Right ventricle myocardium inferior (tissue), 1 donor: ENCODE measurements at regions not wholly inside any gene's neighbourhood (a gene's known extent, or its start where the extent isn't known, plus 50 kb on each side); places are given as distances from the start of the nearest gene placed in this dataset.

Source experiments
- ATAC-seq: fragments of 200-7000 bp; cut with Tn5 transposase; one replicate; pipeline ENCODE4 v1.9.1; 2020; ENCODE audit warnings: mild to moderate bottlenecking, moderate library complexity
- DNase-seq: peaks from one replicate; pipeline ENCODE4 v3.0.0; 2021; ENCODE audit errors: missing footprints
- intact Hi-C: fragments of 100-400 bp; cut with DNase I; formaldehyde crosslinking; loops from one replicate; pipeline ENCODE4 v1.11.0; 2022
- donor health status: DM: no; HTN: yes; CAD: no; lungs with severe emphysema.

DNA sequence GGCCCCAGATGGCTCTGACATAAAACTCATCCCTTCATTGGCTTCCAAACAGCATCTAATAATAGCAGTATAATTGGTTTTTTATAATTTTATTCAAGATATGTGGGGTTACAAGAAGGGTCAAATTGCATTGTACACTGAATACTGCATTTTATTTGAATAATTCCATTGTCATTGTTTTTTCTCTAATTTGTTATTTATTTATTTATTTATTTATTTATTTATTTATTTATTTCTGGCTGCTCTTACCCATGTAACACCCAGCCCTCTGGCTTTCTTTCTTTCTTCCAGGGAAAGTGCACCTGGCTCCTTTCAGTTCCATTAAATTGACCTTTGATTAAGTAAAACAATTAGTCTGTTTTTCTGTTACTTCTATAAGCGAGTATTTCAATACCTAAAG, 210.1 kb downstream of the CDH9 start:
- DNase-seq (no peak), ATAC-seq (no peak)
- intact Hi-C loops = no loop called here

DNA sequence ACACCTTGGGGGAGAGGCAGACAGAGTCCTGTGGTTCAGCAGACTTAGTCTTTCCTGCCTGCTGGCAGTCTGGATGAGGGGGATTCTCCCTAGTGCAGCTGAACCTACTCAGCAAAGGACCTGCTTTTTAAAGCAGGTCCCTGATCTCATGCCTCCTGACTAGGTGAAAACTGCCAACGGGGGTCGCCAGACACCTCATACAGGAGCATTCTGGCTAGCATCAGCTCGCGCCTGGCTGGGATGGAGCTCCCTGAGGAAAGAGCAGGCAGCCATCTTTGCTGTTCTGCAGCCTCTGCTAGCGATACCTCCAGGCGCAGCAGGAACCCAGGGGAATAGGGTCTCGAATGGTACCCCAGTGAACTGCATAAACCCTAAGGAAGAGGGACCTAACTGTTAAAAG, 225.2 kb downstream of the CDH9 start:
- intact Hi-C loops = no loop called here
- no peak for ATAC-seq
- DNase-seq = no peak

DNA sequence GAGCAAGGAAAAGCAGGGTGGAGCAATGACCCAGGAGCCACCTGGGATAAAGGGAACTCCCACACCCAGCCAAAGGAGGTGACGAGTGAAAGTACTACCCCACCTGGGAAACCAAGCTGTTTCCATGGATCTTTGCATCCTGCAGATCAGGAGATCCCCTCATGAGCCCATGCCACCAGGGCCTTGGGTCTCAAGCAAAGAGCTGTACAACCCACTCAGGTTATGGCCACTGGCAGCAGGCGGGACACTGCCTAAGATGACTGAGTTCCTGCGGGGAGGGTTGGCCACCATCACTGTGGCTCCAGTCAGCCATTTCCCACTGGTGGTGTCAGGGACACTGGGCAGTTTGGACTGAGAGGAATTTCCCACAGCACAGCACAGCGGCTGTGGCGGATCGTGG, 225.7 kb downstream of the CDH9 start:
- DNase-seq (no peak), ATAC-seq (no peak)
- intact Hi-C loops = no loop called here

DNA sequence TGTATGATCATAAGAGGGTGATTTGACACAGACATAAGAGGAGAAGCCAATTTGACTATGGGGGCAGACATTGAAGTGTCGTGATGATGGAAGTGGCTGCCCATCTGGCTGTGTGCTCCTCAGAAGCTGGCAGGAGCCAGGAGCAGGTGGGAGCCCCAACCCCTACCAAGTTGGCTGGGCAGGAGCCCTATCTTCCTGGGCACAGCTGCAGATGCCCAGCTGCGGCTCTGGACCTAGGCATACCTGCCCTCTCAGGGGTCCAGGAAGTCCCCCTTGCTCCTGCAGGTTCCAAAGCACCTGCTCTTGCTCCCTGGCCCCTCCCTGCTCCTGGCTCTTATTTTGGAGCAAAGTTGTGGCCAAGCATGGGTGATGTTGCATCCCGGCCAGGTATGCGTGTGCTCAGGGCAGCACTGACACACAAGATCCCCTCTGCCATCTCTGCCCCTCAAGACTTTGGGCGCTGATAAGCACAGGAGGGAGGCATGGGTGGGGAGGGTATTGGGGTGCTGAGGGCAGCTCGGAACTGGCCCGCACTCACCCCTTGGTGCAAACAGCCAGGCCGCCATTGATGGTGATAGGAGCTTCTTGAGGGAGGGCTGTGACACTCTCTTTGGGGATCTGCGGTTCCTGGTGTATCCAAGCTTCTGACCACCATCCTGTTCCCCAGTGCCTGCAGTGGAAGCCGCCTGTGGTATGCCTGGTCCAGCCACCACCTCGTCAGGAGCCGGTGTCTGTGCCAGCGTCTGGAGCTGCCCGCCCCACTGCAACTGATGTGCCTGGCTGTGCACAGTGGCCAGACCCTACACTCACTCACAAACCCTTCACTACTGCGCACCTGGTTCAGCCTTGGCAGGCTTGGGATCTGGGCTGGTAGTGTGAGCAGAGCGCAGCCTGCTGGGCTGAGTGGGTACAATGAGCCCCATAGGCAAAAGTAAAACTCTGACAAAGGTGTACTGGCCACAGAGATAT, 230.9 kb downstream of the CDH9 start:
- ATAC-seq = no peak
- intact Hi-C loops = no loop called here
- DNase-seq = no peak

DNA sequence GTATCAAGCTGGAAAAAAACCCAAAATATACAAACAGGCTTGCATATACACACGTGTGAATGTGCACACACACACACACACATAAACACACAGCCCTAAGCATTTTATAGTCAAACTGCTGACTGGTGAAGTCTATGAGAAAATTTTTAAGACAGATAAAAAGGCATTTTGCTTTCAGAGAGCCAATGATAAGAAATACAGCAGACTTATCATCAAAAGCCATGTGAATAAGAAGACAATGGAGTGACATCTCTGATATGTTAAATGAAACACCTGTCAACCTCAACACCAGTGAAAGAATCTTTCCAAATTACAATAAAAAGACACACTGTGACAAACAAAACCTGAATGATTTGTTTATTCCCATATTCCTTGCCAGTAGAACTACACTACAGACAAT, 233.3 kb downstream of the CDH9 start:
- DNase-seq (no peak), ATAC-seq (no peak)
- intact Hi-C loops = no loop called here

DNA sequence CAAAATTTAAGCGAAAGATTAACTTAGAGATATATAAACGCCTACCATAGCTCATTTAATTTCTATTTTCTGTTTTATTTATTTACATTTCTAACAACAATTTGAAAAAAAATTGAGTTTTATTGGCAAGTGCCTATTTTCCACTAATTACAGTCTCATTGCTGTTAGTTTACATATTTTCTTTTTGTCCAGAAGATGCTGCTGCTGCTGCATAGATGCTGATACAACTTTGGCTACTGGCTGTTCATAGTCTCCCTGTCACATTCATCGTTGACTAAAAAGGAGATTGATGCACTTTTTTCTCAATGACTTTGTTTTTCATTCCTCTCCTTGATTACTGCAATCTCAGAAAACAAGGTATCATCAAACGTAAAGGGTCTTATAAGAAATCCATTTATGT, 235.4 kb downstream of the CDH9 start:
- intact Hi-C loops = no loop called here
- DNase-seq (no peak), ATAC-seq (no peak)

DNA sequence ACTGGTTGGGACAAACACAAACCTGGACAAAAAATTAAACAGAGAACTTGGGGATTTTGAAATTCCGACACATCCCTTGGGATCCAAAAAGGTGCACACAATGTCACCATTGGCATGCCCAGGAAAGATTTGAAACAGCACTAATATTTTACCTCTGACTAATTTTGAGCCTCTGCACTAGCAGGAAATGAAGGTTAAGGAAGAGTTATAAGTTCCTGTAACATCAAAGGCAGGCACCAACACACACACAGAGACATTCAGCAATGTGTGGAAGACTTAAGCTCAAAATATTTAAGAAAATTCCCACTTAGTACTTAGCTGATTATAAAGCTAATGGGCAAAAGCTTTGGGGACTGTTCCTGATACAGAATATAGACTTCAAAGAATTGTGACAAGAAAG, 247.0 kb downstream of the CDH9 start:
- intact Hi-C loops = no loop called here

DNA sequence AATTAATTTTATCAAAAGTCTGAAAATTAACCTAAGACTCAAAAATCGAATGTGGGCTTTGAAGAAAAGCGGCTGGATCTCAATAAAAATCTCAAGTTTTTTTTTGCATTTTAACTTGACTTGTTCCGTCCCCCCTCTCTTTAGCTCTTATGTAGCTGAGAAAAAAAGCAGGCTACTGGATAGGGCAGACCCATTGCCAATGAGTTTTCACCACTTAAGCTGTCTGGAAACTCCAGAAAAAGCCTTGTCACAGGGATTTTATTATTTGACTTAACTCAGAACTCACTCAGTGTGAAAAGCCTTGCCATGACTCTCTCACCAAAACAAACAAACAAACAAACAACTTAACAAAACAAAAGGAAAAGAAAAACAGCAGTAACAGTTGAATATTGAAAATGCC, 247.4 kb downstream of the CDH9 start:
- no peak for DNase-seq
- no peak for ATAC-seq
- intact Hi-C loops = no loop called here

More for the DNA sequence above, 247.0 kb downstream of the CDH9 start:
- no peak for DNase-seq
- ATAC-seq = no peak

DNA sequence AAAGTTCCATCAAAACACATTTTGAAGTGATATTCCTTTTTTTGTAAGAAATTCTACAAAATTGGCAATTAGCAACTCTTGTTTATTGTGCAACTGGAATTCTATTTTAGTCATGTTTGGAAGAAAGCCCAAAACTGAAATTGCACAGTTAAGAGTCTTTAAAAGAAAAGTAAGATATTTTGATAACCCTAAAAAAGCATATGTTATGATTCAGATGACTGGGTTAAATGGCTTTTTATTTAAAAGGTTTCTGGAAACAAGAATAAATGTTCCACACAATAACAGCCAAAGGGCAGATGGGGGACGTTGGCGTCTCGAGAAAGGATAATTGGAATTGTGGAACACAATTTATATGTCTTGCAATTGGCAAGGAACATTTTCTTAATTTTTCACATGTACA, 275.2 kb downstream of the CDH9 start:
- DNase-seq = no peak
- intact Hi-C loops = no loop called here
- no peak for ATAC-seq

DNA sequence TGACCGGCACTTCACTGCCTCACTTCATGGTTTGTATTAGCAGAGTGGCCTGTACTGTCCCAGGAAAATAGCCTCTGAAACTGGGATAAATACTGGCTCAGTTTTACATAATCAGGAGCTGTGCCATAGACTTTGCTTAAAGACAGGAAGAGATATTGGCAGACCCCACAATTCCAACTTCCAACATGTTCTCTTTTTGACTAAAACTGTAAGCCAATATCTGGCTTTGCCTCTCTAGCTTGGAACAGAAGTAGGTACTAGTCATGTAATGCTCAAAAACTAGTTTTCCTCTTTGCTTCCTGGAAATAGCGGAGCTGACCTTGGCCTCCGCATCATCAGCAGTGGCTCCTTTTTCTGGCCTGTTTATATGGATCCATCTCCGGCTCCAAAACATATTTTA, 276.9 kb downstream of the CDH9 start:
- intact Hi-C loops = no loop called here
- ATAC-seq = no peak
- DNase-seq = no peak

DNA sequence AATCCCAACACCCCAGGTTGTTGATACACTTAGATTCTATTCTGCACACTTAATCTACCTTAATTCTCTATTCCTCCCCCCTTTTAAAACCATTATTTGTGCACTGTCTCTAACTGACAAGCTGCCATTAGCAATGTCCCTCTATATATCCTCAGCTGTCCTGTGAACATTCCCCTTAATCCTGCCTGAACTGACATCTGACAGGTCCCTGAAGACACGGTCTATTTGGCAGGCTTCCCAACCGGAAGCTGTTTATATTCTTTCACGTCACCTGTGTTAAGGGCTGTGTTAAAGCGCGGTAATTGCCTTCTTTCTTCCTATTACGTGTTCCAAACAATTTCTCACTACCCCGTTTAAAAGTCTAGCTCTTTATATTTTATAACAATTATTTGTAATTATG, 277.3 kb downstream of the CDH9 start:
- no peak for DNase-seq
- intact Hi-C loops = no loop called here
- ATAC-seq = no peak

DNA sequence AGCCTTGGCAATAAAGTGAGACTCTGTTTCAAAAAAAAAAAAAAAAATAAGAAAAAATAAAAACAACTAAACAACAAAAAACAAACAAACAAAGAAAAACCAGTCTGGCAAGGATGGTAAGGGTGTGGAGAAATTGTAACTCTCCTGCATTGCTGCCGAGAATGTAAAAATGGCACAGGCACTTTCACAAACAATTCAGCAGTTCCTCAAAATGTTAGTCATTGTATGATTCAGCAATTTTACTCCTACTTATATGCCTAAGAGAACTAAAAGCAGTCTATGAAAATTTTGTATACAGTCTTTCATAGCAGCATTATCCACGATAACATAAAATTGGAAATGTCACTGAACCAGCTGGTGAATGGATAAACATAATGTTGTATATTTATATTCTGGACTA, 280.4 kb downstream of the CDH9 start:
- no peak for ATAC-seq
- no peak for DNase-seq
- intact Hi-C loops = no loop called here

DNA sequence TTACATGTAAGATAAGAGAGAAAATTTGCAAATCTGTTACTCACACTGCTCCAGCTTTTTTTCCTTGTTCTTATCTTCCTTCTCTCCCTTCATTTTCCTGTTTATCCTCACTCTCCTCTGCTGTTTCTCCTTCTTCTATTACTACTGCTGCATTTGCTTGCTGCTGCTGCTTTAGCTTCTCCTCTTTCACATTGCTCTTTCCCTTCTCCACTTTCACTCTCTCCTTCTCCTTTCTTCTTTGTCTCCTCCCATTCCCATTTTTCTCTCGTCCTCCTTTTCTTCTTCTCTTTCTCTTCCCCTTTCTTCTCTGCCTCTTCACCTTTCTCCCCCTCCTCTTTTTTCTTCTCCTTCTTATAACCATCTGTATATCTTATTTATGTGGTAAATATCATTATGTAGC, 288.6 kb downstream of the CDH9 start:
- intact Hi-C loops = no loop called here
- no peak for DNase-seq

DNA sequence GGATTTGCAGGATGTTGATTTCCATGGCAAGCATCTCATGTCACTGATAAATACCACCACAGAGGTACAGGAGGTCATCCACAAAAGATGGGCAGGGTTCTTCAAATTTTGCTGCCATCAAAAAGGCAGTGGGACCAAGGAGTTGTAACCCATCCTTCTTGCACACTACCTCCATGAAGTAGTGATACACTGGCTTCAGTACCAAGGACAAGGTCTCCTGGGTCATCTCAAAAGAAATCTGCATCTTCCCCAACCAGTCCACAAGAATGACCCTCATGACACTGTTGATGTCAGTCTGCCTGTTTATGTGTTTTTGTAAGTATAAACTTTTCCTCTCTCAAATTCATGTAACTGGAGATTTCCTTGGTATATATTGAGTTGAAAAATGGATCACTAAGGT, 298.2 kb downstream of the CDH9 start:
- DNase-seq (no peak), ATAC-seq (no peak)
- intact Hi-C loops = no loop called here

More for the DNA sequence above, 288.6 kb downstream of the CDH9 start:
- no peak for ATAC-seq

DNA sequence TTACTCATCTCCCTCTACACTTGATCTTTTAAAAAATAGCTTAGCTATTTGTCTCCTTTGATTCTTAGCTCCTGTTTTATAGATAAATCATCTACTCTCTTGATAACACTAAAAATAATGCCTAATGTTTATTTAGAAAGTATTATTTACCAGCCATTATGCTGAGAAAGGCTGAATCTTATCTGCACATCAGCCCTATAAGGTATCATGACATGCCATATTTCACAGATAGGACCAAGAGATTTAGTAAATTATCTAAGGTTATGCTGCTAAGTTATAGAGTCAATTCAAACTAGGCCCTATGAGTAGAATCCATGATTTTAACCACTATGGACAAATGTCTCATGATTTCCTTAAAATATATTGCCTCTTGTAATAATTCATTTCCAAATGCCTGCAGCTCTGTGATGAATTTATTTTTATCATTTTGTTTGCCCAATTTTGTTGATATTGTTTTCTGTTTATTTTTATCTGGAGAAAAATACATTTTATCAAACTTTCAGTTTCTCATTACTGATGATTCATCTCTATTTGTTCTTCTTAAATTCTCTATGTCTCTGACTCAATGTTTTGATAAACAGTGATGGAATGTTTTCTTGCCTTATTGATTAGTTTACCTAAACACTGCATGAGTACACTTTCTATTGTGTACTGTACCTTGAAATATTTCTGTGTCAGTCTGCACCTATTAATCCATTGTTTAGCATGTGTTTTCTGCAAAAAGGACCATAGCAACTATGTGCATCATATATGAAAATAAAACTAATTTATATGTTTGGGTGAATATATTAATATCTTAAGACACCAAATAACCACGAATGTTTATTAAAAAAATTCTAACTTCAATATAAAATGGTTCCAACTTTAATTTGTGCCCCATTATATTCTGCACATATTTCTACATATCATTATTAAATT, 300.8 kb downstream of the CDH9 start:
- ATAC-seq = no peak
- intact Hi-C loops = no loop called here
- no peak for DNase-seq

DNA sequence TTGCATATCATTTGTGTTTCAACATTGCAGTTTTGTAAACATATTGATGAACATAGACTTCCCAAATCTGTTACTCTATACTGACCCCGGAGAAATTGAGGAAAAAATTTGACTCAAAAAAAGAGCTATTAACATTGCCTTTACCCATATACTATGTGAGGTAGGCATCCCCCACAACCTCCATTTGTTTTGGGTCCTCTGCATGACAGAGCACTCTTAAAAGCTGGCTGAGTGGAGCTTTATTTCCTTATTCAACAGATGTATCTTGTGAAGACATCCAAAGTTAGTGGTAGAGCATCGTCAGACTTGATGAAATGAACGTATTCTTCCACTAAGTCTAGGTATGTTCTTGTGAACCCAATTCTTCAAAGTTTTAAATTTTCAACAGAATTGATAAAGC, 310.5 kb downstream of the CDH9 start:
- intact Hi-C loops = no loop called here
- ATAC-seq (no peak), DNase-seq (no peak)

DNA sequence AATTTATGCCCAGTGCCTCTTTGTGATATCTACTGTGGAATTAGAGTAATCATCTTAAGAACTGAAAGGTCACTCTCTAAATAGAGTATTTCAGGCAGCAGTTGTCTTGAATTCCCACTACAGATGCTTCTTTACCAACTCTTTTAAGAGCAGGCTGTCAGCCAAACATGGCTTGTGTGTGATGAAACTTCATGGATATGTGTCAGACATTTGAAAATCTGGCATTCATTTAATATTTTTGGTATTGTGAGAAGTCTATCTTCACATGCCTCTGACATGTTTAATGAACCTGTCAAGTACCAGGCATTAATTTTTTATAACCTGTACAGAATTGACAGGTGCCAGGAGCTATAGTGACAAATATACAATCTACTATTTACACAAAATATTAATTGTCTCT, 318.6 kb downstream of the CDH9 start:
- ATAC-seq (no peak), DNase-seq (no peak)
- intact Hi-C loops = no loop called here

DNA sequence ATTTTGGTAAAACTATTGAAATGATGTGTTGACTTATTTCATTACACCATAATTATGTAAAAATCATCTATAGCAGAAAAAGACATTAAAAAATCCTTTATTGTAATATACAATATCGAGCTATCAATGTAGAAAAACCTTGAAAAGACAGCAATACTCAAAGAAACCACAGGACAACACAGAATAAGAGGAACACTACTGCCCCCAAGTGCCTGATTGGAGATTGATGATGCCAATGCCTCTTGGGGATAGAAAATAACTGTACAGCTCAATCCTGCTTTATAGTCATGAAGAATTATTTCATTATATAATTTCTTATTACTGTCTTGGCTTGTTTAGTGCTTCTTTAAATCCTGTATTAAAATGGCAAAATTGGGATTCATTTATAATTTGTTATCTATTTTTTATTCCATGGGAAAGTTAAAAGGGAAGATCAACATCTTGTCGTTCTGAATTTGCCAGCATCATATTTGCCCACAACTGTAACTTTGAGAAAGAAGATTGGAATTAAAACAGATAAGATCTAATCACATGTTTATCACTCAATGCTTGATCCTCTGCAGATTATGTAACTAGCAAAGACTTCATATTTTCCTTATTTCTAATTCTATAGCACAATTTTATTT, 337.5 kb downstream of the CDH9 start:
- intact Hi-C loops = no loop called here
- no peak for DNase-seq
- no peak for ATAC-seq

DNA sequence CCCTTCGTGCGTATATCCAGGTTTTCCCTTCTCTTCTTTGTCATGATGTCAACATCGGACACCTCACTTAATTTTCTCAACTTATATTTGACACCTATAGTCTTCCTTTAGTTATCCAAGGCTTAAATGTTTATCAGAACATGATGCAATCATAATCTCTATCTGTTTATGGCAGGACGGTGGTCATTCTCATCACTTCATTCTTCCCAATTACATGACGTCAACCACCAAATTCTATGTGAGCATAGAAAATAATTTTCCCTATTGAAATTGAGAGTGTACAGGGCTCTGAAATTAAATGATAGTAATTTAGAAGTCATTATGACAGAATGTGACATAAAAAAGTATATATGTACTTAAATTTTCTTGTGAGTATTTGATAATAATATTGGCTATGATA, 345.4 kb downstream of the CDH9 start:
- intact Hi-C loops = no loop called here

DNA sequence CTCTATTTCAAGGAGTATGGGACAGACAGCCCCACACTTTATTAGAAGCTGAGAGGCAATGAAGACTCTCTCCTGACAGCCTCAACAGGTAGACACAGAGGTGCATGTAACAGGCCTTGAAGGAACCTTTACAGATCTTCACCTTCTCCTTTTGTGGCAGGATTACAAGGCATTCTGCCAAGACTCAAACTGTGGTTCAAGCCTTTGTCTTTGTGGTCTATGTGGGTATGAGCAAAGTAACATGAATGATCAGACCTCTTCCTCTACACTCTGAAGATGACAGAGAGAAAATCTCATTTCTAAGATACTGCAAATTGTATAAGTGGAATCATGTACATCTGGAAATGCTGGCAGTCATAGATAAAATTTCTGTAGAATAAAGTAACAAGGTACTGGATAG, 346.9 kb downstream of the CDH9 start:
- intact Hi-C loops = no loop called here
- no peak for DNase-seq
- no peak for ATAC-seq

More for the DNA sequence above, 345.4 kb downstream of the CDH9 start:
- DNase-seq (no peak), ATAC-seq (no peak)
